Keratinocyte (primary cell): ENCODE measurements at regions not wholly inside any gene's neighbourhood (a gene's known extent, or its start where the extent isn't known, plus 50 kb on each side); places are given as distances from the start of the nearest gene placed in this dataset.

Experiments used
- DNase-seq: peaks from one replicate; pipeline ENCODE4 v3.0.0-alpha.2; 2011; ENCODE audit warnings: low read depth, missing footprints, low spot score
- FAIRE-seq: peaks from 2 replicates; lab custom pipeline; 2011; peaks lifted over from hg19 to GRCh38; lab: Jason Lieb, UNC
- H2AFZ ChIP-seq: 2 replicates; pipeline ENCODE4 v1.6.0; 2012; ENCODE audit warnings: low read length, control low read depth, inconsistent platforms; ENCODE audit not compliant: control insufficient read depth
- H3K27ac ChIP-seq: 2 replicates; pipeline ENCODE4 v1.5.1; 2011; ENCODE audit warnings: low read length; ENCODE audit not compliant: control insufficient read depth, insufficient read depth
- H3K27me3 ChIP-seq: 3 replicates; pipeline ENCODE4 v1.6.0; 2011; ENCODE audit warnings: low read length; ENCODE audit not compliant: control insufficient read depth, insufficient read depth; ENCODE audit errors: extremely low read depth
- H3K36me3 ChIP-seq, 2 experiments: 2 replicates in 1 of 2; 3 replicates in 1 of 2; pipeline ENCODE4 v1.5.1; 2011; ENCODE audit warnings: low read length in 2 of 2, mild to moderate bottlenecking in 1 of 2; ENCODE audit not compliant: control insufficient read depth in 2 of 2, insufficient read depth in 2 of 2; ENCODE audit errors: extremely low read depth in 1 of 2
- H3K4me1 ChIP-seq: 3 replicates; pipeline ENCODE4 v1.5.1; 2011; ENCODE audit warnings: low read length; ENCODE audit not compliant: control insufficient read depth, insufficient read depth; ENCODE audit errors: extremely low read depth
- H3K4me2 ChIP-seq: 3 replicates; pipeline ENCODE4 v1.6.0; 2011; ENCODE audit warnings: low read depth, low read length; ENCODE audit not compliant: control insufficient read depth, insufficient read depth; ENCODE audit errors: extremely low read depth
- H3K4me3 ChIP-seq, 3 experiments: fragments of 200-600 bp in 1 of 3; sonication (generic) in 1 of 3; 2 replicates in 2 of 3; 3 replicates in 1 of 3; pipeline ENCODE4 v1.5.1; 2011 to 2016; ENCODE audit warnings: low read length in 3 of 3, mild to moderate bottlenecking in 3 of 3, control low read depth in 2 of 3, inconsistent platforms in 1 of 3, low read depth in 1 of 3, mixed read lengths in 1 of 3, mixed run types in 1 of 3, moderate library complexity in 1 of 3; ENCODE audit not compliant: control insufficient read depth in 2 of 3, insufficient read depth in 2 of 3; ENCODE audit errors: extremely low read depth in 1 of 3
- H3K79me2 ChIP-seq: 2 replicates; pipeline ENCODE4 v1.6.0; 2012; ENCODE audit warnings: low read length; ENCODE audit not compliant: control insufficient read depth, insufficient read depth
- H3K9ac ChIP-seq: 3 replicates; pipeline ENCODE4 v1.6.0; 2011; ENCODE audit warnings: low read length; ENCODE audit not compliant: control insufficient read depth, insufficient read depth; ENCODE audit errors: extremely low read depth
- H3K9me1 ChIP-seq: 3 replicates; pipeline ENCODE4 v1.6.0; 2011; ENCODE audit warnings: low read length; ENCODE audit not compliant: control insufficient read depth, insufficient read depth; ENCODE audit errors: extremely low read depth
- H3K9me3 ChIP-seq: 2 replicates; pipeline ENCODE4 v1.5.1; 2012; ENCODE audit warnings: low read depth, low read length; ENCODE audit not compliant: control insufficient read depth
- H4K20me1 ChIP-seq: 3 replicates; pipeline ENCODE4 v1.6.0; 2011; ENCODE audit warnings: low read length; ENCODE audit not compliant: control insufficient read depth, insufficient read depth; ENCODE audit errors: extremely low read depth
- EZH2 ChIP-seq: IDR thresholded peaks from one replicate; pipeline ENCODE4 v1.6.1; 2012; ENCODE audit warnings: inconsistent platforms, mild to moderate bottlenecking, low read length, moderate library complexity
- dilution Hi-C: fragments of 300-500 bp; cut with MboI; formaldehyde crosslinking; loops from one replicate; pipeline ENCODE4 v1.7.0; 2020; ENCODE audit warnings: low sequenced_read_pairs; ENCODE audit not compliant: extremely low pct_ligation_motif_present
- TF ChIP-seq, protein P1 (sequence below), 3 experiments: IDR thresholded peaks in 1 of 3; conservative IDR thresholded peaks in 1 of 3; optimal IDR thresholded peaks in 1 of 3; 2 replicates in 2 of 3; 3 replicates in 1 of 3; pipeline versions ENCODE3 to v1.5.1; 2011; ENCODE audit warnings: low read length in 3 of 3, mild to moderate bottlenecking in 3 of 3, moderate library complexity in 2 of 3, control low read depth in 1 of 3, inconsistent platforms in 1 of 3; ENCODE audit not compliant: insufficient read depth in 2 of 3; ENCODE audit errors: extremely low read depth in 1 of 3

GRCh38 chr3:64304828-64305410, 79.7 kb upstream of the PRICKLE2 start:
- dilution Hi-C loops = no loop called here
- DNase-seq = no peak
- H3K4me1 ChIP-seq = peaks cover 8% of the 10 kb centered on the region
- no peak overlapping the region for H3K4me2 ChIP-seq
- H3K4me3 ChIP-seq = no peak overlapping the region
- H3K9ac ChIP-seq = no peak overlapping the region
- no peak for FAIRE-seq
- H3K27ac ChIP-seq = no peak overlapping the region
- no peaks in the 10 kb centered on the region for H4K20me1 ChIP-seq
- H3K9me1 ChIP-seq = no peaks in the 10 kb centered on the region
- no peaks in the 10 kb centered on the region for H3K79me2 ChIP-seq
- no peaks in the 10 kb centered on the region for H3K27me3 ChIP-seq
- H3K9me3 ChIP-seq = no peaks in the 10 kb centered on the region
- H3K36me3 ChIP-seq = no peaks in the 10 kb centered on the region
- no peak overlapping the region for H2AFZ ChIP-seq
- TF ChIP-seq, protein P1, sequence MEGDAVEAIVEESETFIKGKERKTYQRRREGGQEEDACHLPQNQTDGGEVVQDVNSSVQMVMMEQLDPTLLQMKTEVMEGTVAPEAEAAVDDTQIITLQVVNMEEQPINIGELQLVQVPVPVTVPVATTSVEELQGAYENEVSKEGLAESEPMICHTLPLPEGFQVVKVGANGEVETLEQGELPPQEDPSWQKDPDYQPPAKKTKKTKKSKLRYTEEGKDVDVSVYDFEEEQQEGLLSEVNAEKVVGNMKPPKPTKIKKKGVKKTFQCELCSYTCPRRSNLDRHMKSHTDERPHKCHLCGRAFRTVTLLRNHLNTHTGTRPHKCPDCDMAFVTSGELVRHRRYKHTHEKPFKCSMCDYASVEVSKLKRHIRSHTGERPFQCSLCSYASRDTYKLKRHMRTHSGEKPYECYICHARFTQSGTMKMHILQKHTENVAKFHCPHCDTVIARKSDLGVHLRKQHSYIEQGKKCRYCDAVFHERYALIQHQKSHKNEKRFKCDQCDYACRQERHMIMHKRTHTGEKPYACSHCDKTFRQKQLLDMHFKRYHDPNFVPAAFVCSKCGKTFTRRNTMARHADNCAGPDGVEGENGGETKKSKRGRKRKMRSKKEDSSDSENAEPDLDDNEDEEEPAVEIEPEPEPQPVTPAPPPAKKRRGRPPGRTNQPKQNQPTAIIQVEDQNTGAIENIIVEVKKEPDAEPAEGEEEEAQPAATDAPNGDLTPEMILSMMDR (optimal IDR thresholded peaks at IDR 0.05 in 1 of 3, IDR thresholded peaks at IDR 0.05 in 1 of 3, conservative IDR thresholded peaks at IDR 0.05 in 1 of 3; ENCODE audit: extremely low read depth in 1 of 3, insufficient read depth in 2 of 3, low read length in 3 of 3) = no peak
- TF ChIP-seq EZH2 = no peak

DNA sequence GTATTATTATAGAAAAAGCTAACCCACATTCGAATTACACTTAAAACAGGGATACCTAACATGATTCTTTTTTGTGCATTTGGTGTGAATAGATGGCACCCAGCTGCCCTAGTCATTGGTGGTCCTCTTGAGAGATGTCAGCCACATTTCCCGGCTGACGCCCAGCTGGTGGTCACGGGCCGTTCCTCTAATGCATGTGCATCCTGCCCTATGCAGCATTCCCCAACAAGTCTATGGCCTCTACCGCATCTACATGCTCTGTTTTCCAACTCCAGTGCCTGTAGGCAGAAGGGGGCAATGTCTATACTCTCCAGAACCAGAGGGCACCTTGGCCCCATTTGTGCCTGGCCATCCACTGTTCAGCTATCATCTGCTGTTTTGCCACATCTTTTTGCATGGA, 78.6 kb upstream of the PRICKLE2 start:
- Histone ChIP-seq H4K20me1 (no peaks in the 10 kb centered on the region), H3K4me2 (no peak overlapping the region), H3K9me3 (no peaks in the 10 kb centered on the region), H3K9ac (no peak overlapping the region), H3K27ac (no peak overlapping the region), H3K36me3 (no peaks in the 10 kb centered on the region), H3K4me1 (peaks cover 8% of the 10 kb centered on the region), H3K27me3 (no peaks in the 10 kb centered on the region), H2AFZ (no peak overlapping the region), H3K9me1 (no peaks in the 10 kb centered on the region), H3K4me3 (no peak overlapping the region), H3K79me2 (no peaks in the 10 kb centered on the region)
- TF ChIP-seq EZH2 = no peak
- TF ChIP-seq, protein P1 (optimal IDR thresholded peaks at IDR 0.05 in 1 of 3, IDR thresholded peaks at IDR 0.05 in 1 of 3, conservative IDR thresholded peaks at IDR 0.05 in 1 of 3; ENCODE audit: extremely low read depth in 1 of 3, insufficient read depth in 2 of 3, low read length in 3 of 3) = no peak
- no peak for DNase-seq
- dilution Hi-C loops = no loop called here
- no peak for FAIRE-seq
